Hepatocyte (in vitro differentiated cells): ENCODE measurements at regions not wholly inside any gene's neighbourhood (a gene's known extent, or its start where the extent isn't known, plus 50 kb on each side); places are given as distances from the start of the nearest gene placed in this dataset.

Experiments
- EZH2 ChIP-seq: fragments of 200-600 bp; sonication (generic); IDR thresholded peaks from 2 replicates; pipeline ENCODE4 v1.6.1; 2016; ENCODE audit warnings: antibody characterized with exemption, mild to moderate bottlenecking, borderline replicate concordance
- EZH2phosphoT487 ChIP-seq: fragments of 200-600 bp; sonication (generic); IDR thresholded peaks from one replicate; pipeline ENCODE4 v1.6.1; 2018; ENCODE audit warnings: antibody characterized with exemption, mild to moderate bottlenecking, low read depth, moderate library complexity; ENCODE audit not compliant: unreplicated experiment, severe bottlenecking
- TF ChIP-seq, protein P1 (sequence below): fragments of 200-600 bp; sonication (generic); IDR thresholded peaks from 2 replicates; pipeline ENCODE4 v1.5.1; 2016; ENCODE audit warnings: antibody characterized with exemption, mild to moderate bottlenecking; ENCODE audit not compliant: poor library complexity

- TF ChIP-seq EZH2 (no peak), EZH2phosphoT487 (no peak)
- TF ChIP-seq, protein P1, sequence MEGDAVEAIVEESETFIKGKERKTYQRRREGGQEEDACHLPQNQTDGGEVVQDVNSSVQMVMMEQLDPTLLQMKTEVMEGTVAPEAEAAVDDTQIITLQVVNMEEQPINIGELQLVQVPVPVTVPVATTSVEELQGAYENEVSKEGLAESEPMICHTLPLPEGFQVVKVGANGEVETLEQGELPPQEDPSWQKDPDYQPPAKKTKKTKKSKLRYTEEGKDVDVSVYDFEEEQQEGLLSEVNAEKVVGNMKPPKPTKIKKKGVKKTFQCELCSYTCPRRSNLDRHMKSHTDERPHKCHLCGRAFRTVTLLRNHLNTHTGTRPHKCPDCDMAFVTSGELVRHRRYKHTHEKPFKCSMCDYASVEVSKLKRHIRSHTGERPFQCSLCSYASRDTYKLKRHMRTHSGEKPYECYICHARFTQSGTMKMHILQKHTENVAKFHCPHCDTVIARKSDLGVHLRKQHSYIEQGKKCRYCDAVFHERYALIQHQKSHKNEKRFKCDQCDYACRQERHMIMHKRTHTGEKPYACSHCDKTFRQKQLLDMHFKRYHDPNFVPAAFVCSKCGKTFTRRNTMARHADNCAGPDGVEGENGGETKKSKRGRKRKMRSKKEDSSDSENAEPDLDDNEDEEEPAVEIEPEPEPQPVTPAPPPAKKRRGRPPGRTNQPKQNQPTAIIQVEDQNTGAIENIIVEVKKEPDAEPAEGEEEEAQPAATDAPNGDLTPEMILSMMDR: no peak
Observed at GRCh38 chr5:92911851-92912250, 669.2 kb downstream of the NR2F1-AS1 start.
